DND-41 (cell line): ENCODE measurements at regions not wholly inside any gene's neighbourhood (a gene's known extent, or its start where the extent isn't known, plus 50 kb on each side); places are given as distances from the start of the nearest gene placed in this dataset.

Source experiments
- ATAC-seq: fragments of 200-7000 bp; cut with Tn5 transposase; 3 replicates; pipeline ENCODE4 v1.9.1; 2021; ENCODE audit warnings: low read depth; ENCODE audit not compliant: insufficient read depth
- DNase-seq: peaks from one replicate; pipeline ENCODE4 v3.0.0-alpha.2; 2020
- H2AFZ ChIP-seq: 2 replicates; pipeline ENCODE4 v1.6.0; 2012; ENCODE audit warnings: low read depth, low read length
- H3K27ac ChIP-seq: 2 replicates; pipeline ENCODE4 v1.5.1; 2012; ENCODE audit warnings: low read length, inconsistent platforms
- H3K27me3 ChIP-seq: fragments of 200-600 bp; sonication (generic); 2 replicates; pipeline ENCODE4 v1.6.0; 2012; ENCODE audit warnings: low read length, mild to moderate bottlenecking, inconsistent platforms; ENCODE audit not compliant: insufficient read depth, poor library complexity
- H3K36me3 ChIP-seq: 2 replicates; pipeline ENCODE4 v1.5.1; 2012; ENCODE audit warnings: low read length, inconsistent platforms; ENCODE audit not compliant: insufficient read depth
- H3K4me1 ChIP-seq: 2 replicates; pipeline ENCODE4 v1.5.1; 2012; ENCODE audit warnings: mild to moderate bottlenecking, low read length; ENCODE audit not compliant: insufficient read depth
- H3K4me2 ChIP-seq: 2 replicates; pipeline ENCODE4 v1.6.0; 2012; ENCODE audit warnings: mild to moderate bottlenecking, moderate library complexity, low read length, inconsistent platforms; ENCODE audit not compliant: insufficient read depth
- H3K4me3 ChIP-seq, 2 experiments: fragments of 200-600 bp in 1 of 2; shearing (Covaris generic) in 1 of 2; 2 replicates each; pipeline ENCODE4 v1.5.1; 2012 to 2016; ENCODE audit warnings: inconsistent platforms in 2 of 2, low read length in 2 of 2, mild to moderate bottlenecking in 2 of 2, low read depth in 1 of 2, moderate library complexity in 1 of 2
- H3K79me2 ChIP-seq: 2 replicates; pipeline ENCODE4 v1.6.0; 2012; ENCODE audit warnings: low read length, inconsistent platforms; ENCODE audit not compliant: insufficient read depth
- H3K9ac ChIP-seq: 2 replicates; pipeline ENCODE4 v1.6.0; 2012; ENCODE audit warnings: low read depth, mild to moderate bottlenecking, inconsistent platforms, low read length, moderate library complexity
- H3K9me3 ChIP-seq: 2 replicates; pipeline ENCODE4 v1.5.1; 2012; ENCODE audit warnings: low read length, moderate library complexity, mild to moderate bottlenecking, inconsistent platforms; ENCODE audit not compliant: insufficient read depth, severe bottlenecking
- H4K20me1 ChIP-seq: 2 replicates; pipeline ENCODE4 v1.6.0; 2012; ENCODE audit warnings: low read length; ENCODE audit not compliant: insufficient read depth
- CTCF ChIP-seq: IDR thresholded peaks from 2 replicates; pipeline ENCODE4 v1.5.1; 2012; ENCODE audit warnings: borderline replicate concordance, low read length, moderate library complexity, mild to moderate bottlenecking; ENCODE audit not compliant: poor library complexity, severe bottlenecking; ENCODE audit errors: extremely low read depth
- EZH2 ChIP-seq: IDR thresholded peaks from 3 replicates; pipeline ENCODE4 v1.6.1; 2012; ENCODE audit warnings: borderline replicate concordance, low read depth, mild to moderate bottlenecking, moderate library complexity, low read length, inconsistent platforms; ENCODE audit not compliant: severe bottlenecking

GRCh38 chr18:45379903-45380302, 235.4 kb upstream of the SLC14A2 start:
- Histone ChIP-seq H3K9ac (no peak overlapping the region), H3K4me1 (no peaks in the 10 kb centered on the region), H3K36me3 (no peaks in the 10 kb centered on the region), H4K20me1 (no peaks in the 10 kb centered on the region), H3K4me3 (no peak overlapping the region), H3K9me3 (no peaks in the 10 kb centered on the region), H3K4me2 (no peak overlapping the region), H2AFZ (no peak overlapping the region), H3K79me2 (no peaks in the 10 kb centered on the region), H3K27ac (no peak overlapping the region), H3K27me3 (peaks cover 5% of the 10 kb centered on the region)
- TF ChIP-seq EZH2, result no peak
- TF ChIP-seq CTCF, result no peak
- no peak for DNase-seq
- no peak for ATAC-seq

DNA sequence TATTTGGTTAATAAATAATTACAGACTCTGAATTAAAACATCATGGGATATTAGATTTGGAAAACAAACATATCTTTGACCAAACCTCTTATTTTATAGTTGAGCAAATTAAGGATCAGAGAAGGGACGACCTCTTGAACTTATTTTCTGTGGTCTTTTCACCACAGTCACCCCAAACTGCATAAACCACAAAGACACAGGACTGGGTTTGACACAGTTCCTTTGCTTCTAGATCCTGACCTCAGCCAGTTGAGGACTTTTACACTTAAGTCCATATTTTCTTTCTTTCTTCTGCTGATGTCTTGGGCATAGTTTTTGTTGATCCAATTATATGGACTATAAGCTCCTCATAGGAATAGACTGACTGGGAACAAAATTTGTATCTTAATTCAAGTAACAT, 234.0 kb upstream of the SLC14A2 start:
- Histone ChIP-seq H3K4me3 (no peak overlapping the region), H3K36me3 (no peaks in the 10 kb centered on the region), H3K4me1 (no peaks in the 10 kb centered on the region), H2AFZ (no peak overlapping the region), H3K27me3 (peaks cover 3% of the 10 kb centered on the region), H3K79me2 (no peaks in the 10 kb centered on the region), H3K9ac (no peak overlapping the region), H3K9me3 (no peaks in the 10 kb centered on the region), H4K20me1 (no peaks in the 10 kb centered on the region), H3K27ac (no peak overlapping the region), H3K4me2 (no peak overlapping the region)
- DNase-seq (no peak), ATAC-seq (no peak)
- TF ChIP-seq CTCF (no peak), EZH2 (no peak)

DNA sequence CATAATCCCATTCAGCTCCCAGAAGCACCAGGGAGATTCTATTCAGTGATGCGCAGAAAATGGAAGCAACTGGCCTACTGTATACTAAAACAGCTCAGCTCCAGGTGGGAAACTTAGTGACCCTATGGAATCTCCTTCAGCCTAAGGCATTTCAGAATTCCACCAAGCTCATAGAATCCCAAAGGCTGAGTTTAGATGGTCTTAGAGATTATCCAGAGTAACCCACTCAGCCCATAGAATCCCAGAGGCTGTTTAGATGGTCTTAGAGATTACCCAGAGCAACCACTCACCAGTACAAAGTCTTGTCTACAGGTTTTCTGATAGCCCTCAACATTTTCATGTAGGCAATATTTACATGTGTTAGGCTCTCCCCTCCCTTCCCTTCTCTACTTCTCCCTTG, 232.0 kb upstream of the SLC14A2 start:
- H4K20me1 ChIP-seq, result no peaks in the 10 kb centered on the region
- H3K27me3 ChIP-seq, result peaks cover 6% of the 10 kb centered on the region
- H3K4me2 ChIP-seq, result no peak overlapping the region
- ATAC-seq, result no peak
- DNase-seq, result no peak
- H3K27ac ChIP-seq, result no peak overlapping the region
- H3K36me3 ChIP-seq, result no peaks in the 10 kb centered on the region
- no peak overlapping the region for H3K9ac ChIP-seq
- H3K4me3 ChIP-seq, result no peak overlapping the region
- no peaks in the 10 kb centered on the region for H3K9me3 ChIP-seq
- H2AFZ ChIP-seq, result no peak overlapping the region
- H3K4me1 ChIP-seq, result no peaks in the 10 kb centered on the region
- no peaks in the 10 kb centered on the region for H3K79me2 ChIP-seq
- TF ChIP-seq CTCF (no peak), EZH2 (no peak)
